GM21825 (cell line): ENCODE measurements at regions not wholly inside any gene's neighbourhood (a gene's known extent, or its start where the extent isn't known, plus 50 kb on each side); places are given as distances from the start of the nearest gene placed in this dataset.
"Not testable (repeated sequence)": the region's sequence is repeated elsewhere in the genome, so short reads cannot be mapped to it uniquely, and the experiment has no call there.

Source experiments
- ATAC-seq: cut with Tn5 transposase; IDR thresholded peaks from one replicate; pipeline ENCODE4 v1.9.1; 2021; ENCODE audit warnings: mild to moderate bottlenecking, moderate library complexity; ENCODE audit not compliant: unreplicated experiment

DNA sequence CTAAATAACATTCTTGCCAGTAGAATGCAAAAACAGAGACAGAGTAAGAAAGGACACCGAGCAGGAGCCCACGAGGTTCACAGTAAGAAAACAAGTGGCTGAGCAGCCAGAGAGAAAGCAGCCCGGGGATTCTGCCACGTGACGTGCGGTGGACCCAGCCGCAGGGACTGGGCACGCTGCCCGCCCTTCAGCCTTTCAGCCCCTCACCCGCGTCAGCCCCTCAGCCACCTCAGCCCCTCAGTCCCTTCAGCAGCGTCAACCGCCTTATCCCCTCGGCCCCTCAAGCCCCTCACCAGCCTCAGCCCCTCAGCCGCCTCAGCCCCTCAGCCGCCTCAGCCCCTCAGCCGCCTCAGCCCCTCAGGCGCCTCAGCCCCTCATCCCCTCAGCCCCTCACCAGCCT is 1532.2 kb downstream of the REEP3 start:
- ATAC-seq, result not testable (repeated sequence)

DNA sequence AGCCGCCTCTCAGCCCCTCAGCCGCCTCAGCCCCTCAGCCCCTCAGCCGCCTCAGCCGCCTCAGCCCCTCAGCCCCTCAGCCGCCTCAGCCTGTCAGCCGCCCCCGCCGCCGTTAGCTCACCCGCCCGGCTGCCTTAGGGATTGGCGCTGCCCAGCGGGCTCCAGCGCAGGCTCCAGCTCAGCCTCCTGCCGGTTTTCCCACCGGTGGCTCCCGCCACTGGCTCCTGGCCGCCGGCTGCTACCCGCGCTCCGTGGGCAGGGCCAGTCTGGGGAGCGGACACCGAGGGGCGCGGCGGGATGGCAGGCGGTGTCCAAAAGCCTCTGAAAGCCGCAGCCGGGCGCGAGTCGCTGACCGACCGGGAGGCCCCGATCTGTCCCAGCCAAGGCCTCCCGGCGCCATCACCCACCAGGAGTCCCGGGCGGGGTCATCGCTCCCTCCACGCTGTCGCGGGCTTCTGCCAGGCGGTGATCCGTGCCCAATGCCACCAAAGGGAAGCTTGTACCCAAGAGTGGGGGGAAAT is 1532.7 kb downstream of the REEP3 start:
- not testable (repeated sequence) for ATAC-seq

DNA sequence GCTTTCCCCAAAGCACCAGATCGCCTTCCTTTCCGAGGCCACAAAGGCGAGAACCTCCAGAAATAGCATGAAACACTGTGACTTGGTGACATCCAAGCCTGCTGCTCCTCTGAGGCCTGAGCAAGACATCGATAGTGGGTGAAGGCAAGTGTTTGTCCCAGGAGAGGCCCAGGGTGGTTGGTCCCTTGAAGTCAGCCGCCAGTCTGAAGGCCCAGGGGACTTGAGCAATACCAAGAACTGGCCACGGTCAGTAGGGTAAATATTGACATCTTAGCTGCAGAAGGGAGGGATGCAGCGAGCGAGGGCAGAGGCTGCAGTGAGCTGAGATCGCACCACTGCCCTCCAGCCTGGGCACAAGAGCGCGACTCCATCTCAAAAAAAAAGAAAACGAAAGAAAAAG is 1533.5 kb downstream of the REEP3 start:
- not testable (repeated sequence) for ATAC-seq

DNA sequence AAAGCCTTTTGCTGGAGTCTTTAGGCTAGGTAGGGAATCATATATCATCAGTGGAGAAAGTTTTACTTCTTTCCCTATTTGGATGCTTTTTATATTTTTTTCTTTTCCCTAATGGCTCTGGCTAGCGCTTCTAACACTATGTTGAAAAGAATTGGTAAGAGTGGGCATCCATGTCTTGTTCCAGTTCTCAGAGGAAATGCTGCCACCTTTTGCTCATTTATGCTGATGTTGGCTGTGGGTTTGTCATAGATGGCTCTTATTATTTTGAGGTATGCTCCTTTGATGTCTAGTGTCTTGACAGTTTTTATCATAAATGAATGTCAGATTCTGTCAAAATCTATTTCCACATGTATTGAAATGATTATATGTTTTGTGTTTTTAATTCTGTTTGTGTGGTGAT is 1544.1 kb downstream of the REEP3 start:
- no peak for ATAC-seq

GRCh38 chr10:65083222-65083621 is 1562.0 kb downstream of the REEP3 start:
- no peak for ATAC-seq

GRCh38 chr10:65090991-65091390 is 1569.8 kb downstream of the REEP3 start:
- ATAC-seq, result no peak

GRCh38 chr10:65100146-65100545 is 1578.9 kb downstream of the REEP3 start:
- ATAC-seq, result no peak

DNA sequence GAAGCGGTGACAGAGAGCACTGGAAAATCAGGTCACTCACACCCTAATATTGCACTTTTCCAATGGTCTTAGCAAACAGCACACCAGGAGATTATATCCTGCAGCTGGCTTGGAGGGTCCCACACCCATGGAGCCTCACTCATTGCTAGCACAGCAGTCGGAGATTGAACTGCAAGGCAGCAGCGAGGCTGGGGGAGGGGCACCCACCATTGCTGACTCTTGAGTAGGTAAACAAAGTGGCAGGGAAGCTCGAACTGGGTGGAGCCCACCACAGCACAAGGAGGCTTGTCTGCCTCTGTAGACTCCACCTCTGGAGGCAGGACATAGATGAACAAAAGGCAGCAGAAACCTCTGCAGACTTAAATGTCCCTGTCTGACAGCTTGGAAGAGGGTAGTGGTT is 1579.7 kb downstream of the REEP3 start:
- ATAC-seq, result not testable (repeated sequence)

- no peak for ATAC-seq
Observed at GRCh38 chr10:65110009-65110408, 1588.8 kb downstream of the REEP3 start.

- ATAC-seq, result not testable (repeated sequence)
Observed at GRCh38 chr10:65111059-65111458, 1589.9 kb downstream of the REEP3 start.

- ATAC-seq, result no peak
Observed at GRCh38 chr10:65112573-65112972, 1591.4 kb downstream of the REEP3 start.

DNA sequence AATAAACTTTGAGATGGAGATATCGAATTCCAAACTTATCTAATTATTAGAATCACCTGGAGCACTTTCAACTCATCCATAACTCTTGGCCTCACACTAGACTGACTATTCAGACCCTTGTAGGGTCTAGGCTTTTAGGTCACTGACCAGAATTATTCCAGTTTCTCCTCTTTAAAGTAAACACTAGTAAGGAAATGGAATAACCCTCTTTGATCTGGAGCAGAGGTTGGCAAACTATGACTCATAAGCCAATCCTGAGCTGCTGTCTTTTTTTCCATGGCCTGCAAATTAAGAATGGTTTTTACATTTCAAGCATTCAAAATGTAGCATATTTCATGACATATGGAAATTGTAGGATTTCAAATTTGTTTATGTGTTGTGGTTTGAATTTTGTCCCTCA is 1601.9 kb downstream of the REEP3 start:
- ATAC-seq, result no peak

GRCh38 chr10:65125212-65125611 is 1604.0 kb downstream of the REEP3 start:
- no peak for ATAC-seq

GRCh38 chr10:65126288-65126687 is 1605.1 kb downstream of the REEP3 start:
- ATAC-seq, result no peak

DNA sequence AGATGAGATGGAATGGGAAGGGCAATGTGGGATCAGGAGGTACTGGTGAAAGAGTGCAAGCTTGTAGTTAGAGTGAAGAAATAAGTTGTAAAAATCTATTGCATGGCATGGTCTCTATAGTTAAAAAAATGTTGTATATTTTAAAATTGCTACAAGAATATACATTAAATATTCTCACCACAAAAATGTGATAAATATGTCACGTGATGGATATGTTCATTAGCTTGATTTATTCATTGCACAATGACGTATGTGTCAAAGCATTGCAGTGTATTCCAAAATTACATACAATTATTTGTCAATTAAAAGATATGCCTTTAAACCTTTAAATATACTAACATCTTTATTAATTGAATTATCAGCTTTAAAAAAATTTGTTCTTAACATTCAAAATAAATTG is 1607.1 kb downstream of the REEP3 start:
- ATAC-seq, result no peak

DNA sequence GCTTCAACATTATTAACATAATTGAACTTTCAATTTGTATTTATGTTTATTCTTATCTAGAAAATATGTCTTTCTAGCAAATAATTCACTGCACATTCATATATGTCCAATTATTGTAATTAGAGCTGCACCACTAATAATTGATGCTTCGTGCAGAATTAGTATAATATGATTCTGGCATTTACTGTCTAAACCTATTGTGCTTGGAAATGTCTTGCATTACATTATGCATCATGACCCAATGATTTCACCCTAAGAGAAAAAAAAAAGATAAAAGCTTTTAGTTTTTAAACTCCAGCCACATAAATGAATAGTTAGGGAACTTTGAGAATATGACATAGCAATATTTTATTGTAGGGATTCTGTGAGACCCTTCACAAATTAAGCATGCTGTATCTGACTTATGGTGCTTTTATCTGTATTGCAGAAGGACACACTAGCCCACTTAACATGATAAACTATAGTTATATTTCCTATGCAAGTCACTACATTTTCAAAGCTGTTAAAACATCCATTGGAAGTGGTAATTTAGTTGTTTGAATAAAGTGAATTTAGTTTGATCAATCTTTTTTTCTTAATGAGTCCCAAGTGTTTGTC is 1609.1 kb downstream of the REEP3 start:
- ATAC-seq, result no peak

DNA sequence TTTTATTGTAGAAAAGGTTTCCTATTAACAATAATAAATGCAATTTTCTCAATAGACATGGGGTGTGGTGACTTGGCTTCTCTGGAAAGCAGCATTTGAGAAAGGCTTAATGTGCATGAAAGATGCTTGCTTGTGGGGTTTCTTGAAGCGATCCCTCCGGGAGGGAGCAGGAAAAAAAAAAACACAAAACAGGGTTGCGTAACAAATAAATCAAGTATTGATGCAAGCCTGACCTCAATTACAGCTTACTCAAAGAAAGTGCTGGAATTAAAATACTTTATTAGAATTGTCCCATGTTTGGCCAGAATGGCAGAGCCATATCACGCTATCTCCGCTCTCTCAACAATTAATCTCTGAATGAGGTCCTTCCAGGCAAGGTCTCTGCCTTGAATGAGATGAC is 1612.5 kb downstream of the REEP3 start:
- ATAC-seq, result no peak

DNA sequence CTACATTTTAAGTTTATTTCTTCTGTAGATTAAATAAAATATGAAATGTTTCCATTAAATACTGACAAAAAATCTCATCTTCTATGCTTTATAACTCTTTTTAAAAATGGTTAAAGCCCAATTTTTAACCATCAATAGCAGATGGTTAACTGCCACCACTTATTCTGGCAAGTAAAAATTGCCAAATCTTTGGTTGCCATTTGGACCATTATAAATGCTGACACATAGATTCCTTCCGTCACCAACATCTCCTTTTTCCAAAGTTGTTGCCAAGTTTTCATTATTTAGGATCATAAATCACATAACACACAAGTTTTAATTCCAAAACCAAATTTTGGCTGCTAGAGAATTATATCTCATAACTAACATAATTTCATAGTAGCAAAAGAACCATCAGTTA is 1614.3 kb downstream of the REEP3 start:
- no peak for ATAC-seq

GRCh38 chr10:65142641-65143435 is 1621.6 kb downstream of the REEP3 start:
- ATAC-seq, result no peak

DNA sequence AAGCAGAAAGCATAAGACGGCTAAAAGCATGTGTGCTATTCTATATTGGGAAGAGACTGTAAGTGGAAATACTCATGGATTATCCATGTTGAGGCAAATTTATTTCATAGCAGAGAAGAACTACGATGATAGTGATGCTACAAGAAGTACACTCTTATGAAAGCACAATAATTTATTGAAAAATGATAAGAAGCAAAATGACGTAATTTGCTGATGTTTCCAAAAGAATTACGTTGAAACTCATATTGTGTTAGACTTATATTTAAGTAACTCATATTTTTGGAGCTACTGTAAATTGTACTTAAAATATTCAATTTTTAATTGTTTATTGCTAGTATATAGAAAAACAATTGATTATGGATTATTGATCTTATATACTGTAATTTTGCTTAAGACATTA is 1622.5 kb downstream of the REEP3 start:
- no peak for ATAC-seq

DNA sequence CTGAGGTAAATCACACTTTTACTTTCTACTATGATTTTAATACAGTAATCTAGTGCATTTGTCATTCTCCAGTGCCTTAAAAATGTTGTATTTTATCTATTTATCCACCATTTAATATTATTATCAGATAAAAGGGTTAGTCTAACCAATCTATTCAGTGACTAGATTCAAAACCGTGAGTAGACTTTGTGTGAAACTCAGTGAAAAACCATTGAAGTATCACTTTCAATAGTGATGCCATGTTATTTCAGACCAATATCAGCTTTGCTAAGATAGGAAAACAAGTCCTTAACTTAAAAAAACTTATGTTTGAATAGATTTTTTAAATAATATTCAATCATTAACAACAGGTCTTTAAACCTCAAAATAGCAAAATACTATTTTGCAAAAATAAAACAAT is 1628.7 kb downstream of the REEP3 start:
- no peak for ATAC-seq

DNA sequence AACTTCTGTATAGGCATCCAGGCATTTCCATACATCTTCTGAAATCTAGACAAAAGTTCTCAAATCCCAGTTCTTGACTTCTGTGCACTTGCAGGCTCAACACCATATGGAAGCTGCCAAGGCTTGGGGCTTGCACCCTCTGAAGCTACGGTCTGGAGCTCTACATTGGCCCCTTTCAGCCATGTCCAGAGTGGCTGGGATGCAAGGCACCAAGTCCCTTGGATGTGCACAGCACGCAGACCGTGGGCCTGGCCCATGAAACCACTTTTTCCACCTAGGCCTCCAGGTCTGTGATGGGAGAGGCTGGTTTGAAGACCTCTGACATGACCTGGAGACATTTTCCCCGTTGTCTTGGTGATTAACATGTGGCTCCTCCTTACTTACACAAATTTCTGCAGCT is 1645.1 kb downstream of the REEP3 start:
- ATAC-seq, result no peak
